Nephron (organoid): ENCODE measurements at regions not wholly inside any gene's neighbourhood (a gene's known extent, or its start where the extent isn't known, plus 50 kb on each side); places are given as distances from the start of the nearest gene placed in this dataset.

Experiments used
- H3K27ac Mint-ChIP-seq, 3 experiments: 2 replicates each; pipeline ENCODE4 v1.8.0; 2020; ENCODE audit warnings: mixed read lengths in 3 of 3, mild to moderate bottlenecking in 2 of 3, moderate library complexity in 1 of 3
- H3K27me3 Mint-ChIP-seq: 2 replicates; pipeline ENCODE4 v1.8.0; 2021; ENCODE audit warnings: low read depth, mild to moderate bottlenecking, moderate library complexity, mixed read lengths
- H3K36me3 Mint-ChIP-seq: 2 replicates; pipeline ENCODE4 v1.8.0; 2020; ENCODE audit warnings: low read depth, mixed read lengths
- H3K4me1 Mint-ChIP-seq: 2 replicates; pipeline ENCODE4 v1.8.0; 2020; ENCODE audit warnings: mixed read lengths
- H3K4me3 Mint-ChIP-seq, 3 experiments: 2 replicates each; pipeline ENCODE4 v1.8.0; 2020; ENCODE audit warnings: mild to moderate bottlenecking in 3 of 3, mixed read lengths in 3 of 3, moderate library complexity in 2 of 3
- H3K9me3 Mint-ChIP-seq: 2 replicates; pipeline ENCODE4 v1.8.0; 2020; ENCODE audit warnings: mixed read lengths
- TF ChIP-seq, protein P1 (sequence below), 3 experiments: fragments of 200-600 bp; sonication (generic); IDR thresholded peaks; one replicate each; pipeline ENCODE4 v1.5.0; 2021; ENCODE audit warnings: antibody characterized with exemption in 3 of 3; ENCODE audit not compliant: unreplicated experiment in 3 of 3

DNA sequence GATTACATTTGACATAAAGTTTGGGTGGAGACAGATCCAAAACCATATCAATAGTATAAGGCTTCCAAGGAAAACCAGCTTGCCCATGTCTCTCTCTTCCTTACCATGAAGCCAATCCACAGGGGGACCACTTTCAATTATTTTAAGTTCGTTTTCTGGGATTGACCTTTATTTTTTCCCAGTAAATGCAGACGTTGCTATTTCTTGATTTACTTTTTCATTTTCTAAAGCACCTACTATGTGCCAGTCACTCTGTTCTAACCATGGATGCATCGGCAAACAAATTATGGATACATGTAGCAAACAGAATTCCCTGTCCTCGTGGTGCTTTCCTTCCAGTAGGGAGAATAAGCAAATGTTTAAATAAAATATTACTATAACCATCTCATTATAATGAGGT is 65.8 kb upstream of the KCNA1 start:
- Mint-ChIP-seq H3K4me3 (no peak overlapping the region), H3K27me3 (peaks cover 10% of the 10 kb centered on the region), H3K27ac (no peak overlapping the region), H3K4me1 (no peaks in the 10 kb centered on the region), H3K36me3 (no peaks in the 10 kb centered on the region), H3K9me3 (no peaks in the 10 kb centered on the region)
- TF ChIP-seq, protein P1, sequence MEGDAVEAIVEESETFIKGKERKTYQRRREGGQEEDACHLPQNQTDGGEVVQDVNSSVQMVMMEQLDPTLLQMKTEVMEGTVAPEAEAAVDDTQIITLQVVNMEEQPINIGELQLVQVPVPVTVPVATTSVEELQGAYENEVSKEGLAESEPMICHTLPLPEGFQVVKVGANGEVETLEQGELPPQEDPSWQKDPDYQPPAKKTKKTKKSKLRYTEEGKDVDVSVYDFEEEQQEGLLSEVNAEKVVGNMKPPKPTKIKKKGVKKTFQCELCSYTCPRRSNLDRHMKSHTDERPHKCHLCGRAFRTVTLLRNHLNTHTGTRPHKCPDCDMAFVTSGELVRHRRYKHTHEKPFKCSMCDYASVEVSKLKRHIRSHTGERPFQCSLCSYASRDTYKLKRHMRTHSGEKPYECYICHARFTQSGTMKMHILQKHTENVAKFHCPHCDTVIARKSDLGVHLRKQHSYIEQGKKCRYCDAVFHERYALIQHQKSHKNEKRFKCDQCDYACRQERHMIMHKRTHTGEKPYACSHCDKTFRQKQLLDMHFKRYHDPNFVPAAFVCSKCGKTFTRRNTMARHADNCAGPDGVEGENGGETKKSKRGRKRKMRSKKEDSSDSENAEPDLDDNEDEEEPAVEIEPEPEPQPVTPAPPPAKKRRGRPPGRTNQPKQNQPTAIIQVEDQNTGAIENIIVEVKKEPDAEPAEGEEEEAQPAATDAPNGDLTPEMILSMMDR (IDR thresholded peaks at IDR 0.05; ENCODE audit: unreplicated experiment in 3 of 3), result no peak

- no peaks in the 10 kb centered on the region for H3K4me1 Mint-ChIP-seq
- H3K27ac Mint-ChIP-seq, result no peak overlapping the region
- H3K27me3 Mint-ChIP-seq, result peaks cover 7% of the 10 kb centered on the region
- no peak overlapping the region for H3K4me3 Mint-ChIP-seq
- TF ChIP-seq, protein P1 (IDR thresholded peaks at IDR 0.05; ENCODE audit: unreplicated experiment in 3 of 3), result no peak
- no peaks in the 10 kb centered on the region for H3K9me3 Mint-ChIP-seq
- no peaks in the 10 kb centered on the region for H3K36me3 Mint-ChIP-seq
Observed at GRCh38 chr12:4847713-4848112, 62.0 kb upstream of the KCNA1 start.

DNA sequence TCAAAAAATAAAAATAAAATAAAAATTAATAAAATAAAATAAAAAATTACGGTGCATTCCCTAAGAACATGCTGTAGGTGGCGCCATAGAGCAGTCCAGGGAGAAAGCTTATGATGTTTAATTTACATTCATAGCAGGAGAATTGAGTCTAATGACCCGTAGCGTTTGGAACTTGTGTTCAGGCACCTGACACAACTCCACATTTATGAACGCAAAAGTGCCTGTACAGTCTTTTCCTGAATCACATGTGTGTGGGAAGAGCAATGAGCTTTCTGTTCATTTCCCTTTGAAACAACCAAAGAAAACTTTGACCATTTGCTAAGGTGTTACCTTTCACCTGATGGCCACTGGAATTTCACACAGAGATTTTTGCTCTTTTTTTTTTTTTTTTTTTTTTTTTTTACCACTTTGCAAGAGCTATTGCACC is 60.6 kb upstream of the KCNA1 start:
- TF ChIP-seq, protein P1 (IDR thresholded peaks at IDR 0.05; ENCODE audit: unreplicated experiment in 3 of 3), result peak; percentile 73 to 83 (median 81)
- Mint-ChIP-seq H3K9me3 (no peaks in the 10 kb centered on the region), H3K4me3 (no peak overlapping the region), H3K27me3 (peaks cover 10% of the 10 kb centered on the region), H3K4me1 (no peaks in the 10 kb centered on the region), H3K36me3 (no peaks in the 10 kb centered on the region), H3K27ac (peak overlapping the region in 1 of 3 experiments; percentile 60)

GRCh38 chr12:4849795-4850345 is 59.8 kb upstream of the KCNA1 start:
- peaks cover 11% of the 10 kb centered on the region for H3K27me3 Mint-ChIP-seq
- no peak overlapping the region for H3K4me3 Mint-ChIP-seq
- H3K27ac Mint-ChIP-seq, result peak overlapping the region in 1 of 3 experiments; percentile 30
- no peaks in the 10 kb centered on the region for H3K4me1 Mint-ChIP-seq
- H3K9me3 Mint-ChIP-seq, result no peaks in the 10 kb centered on the region
- TF ChIP-seq, protein P1 (IDR thresholded peaks at IDR 0.05; ENCODE audit: unreplicated experiment in 3 of 3), result no peak
- H3K36me3 Mint-ChIP-seq, result no peaks in the 10 kb centered on the region

DNA sequence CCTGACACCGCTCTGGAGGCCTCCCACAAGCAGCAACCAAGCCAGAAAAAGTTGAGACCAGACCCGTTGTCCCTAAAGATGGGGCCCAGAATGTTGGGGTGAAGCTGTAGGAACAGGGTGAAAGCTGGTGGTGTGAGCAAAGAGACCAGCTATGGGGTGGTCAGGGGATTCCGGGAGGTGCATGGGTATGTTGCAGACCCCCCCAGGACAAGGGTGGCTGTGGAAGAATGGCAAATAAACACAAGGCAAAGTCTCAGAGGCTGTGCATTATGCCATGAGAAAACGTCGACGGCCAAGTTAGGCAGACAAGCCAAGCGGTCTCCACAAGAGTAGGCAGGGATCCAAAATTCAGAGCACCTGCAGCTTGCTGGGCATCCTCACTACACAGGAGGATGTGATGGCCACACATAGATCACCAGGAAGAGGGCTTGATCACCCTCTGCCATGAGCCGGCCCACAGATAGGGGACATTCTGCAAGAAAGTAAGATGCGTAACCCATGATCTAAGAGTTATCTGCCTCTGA is 58.8 kb upstream of the KCNA1 start:
- Mint-ChIP-seq H3K4me3 (no peak overlapping the region), H3K9me3 (no peaks in the 10 kb centered on the region), H3K36me3 (no peaks in the 10 kb centered on the region), H3K27me3 (peaks cover 22% of the 10 kb centered on the region), H3K4me1 (no peaks in the 10 kb centered on the region), H3K27ac (no peak overlapping the region)
- TF ChIP-seq, protein P1 (IDR thresholded peaks at IDR 0.05; ENCODE audit: unreplicated experiment in 3 of 3), result no peak

- H3K27ac Mint-ChIP-seq, result no peak overlapping the region
Observed at GRCh38 chr12:4852308-4852707, 57.4 kb upstream of the KCNA1 start.

More at GRCh38 chr12:4852308-4852707, 57.4 kb upstream of the KCNA1 start:
- no peak overlapping the region for H3K4me3 Mint-ChIP-seq
- no peaks in the 10 kb centered on the region for H3K36me3 Mint-ChIP-seq
- peaks cover 23% of the 10 kb centered on the region for H3K27me3 Mint-ChIP-seq
- TF ChIP-seq, protein P1 (IDR thresholded peaks at IDR 0.05; ENCODE audit: unreplicated experiment in 3 of 3), result no peak
- no peaks in the 10 kb centered on the region for H3K4me1 Mint-ChIP-seq
- no peaks in the 10 kb centered on the region for H3K9me3 Mint-ChIP-seq
